OCI-LY1 (cell line): ENCODE measurements at regions not wholly inside any gene's neighbourhood (a gene's known extent, or its start where the extent isn't known, plus 50 kb on each side); places are given as distances from the start of the nearest gene placed in this dataset.

Source experiments
- CTCF ChIP-seq: fragments of 200-600 bp; sonication (generic), shearing (Covaris generic); IDR thresholded peaks from 2 replicates; pipeline ENCODE4 v1.5.1; 2017; ENCODE audit warnings: mild to moderate bottlenecking, antibody characterized with exemption, low read length, moderate library complexity, mixed read lengths
- EZH2 ChIP-seq: fragments of 200-600 bp; sonication (generic), shearing (Covaris generic); IDR thresholded peaks from 2 replicates; pipeline ENCODE4 v1.8.0; 2017; ENCODE audit warnings: borderline replicate concordance, mixed run types, mild to moderate bottlenecking, antibody characterized with exemption, low read length, moderate library complexity, mixed read lengths

- TF ChIP-seq CTCF (no peak), EZH2 (no peak)
These were observed 299.5 kb upstream of the RRP15 start for GRCh38 chr1:217985641-217986040.
